ENCODE measurements at regions not wholly inside any gene's neighbourhood (a gene's known extent, or its start where the extent isn't known, plus 50 kb on each side); places are given as distances from the start of the nearest gene placed in this dataset.

- TF ChIP-seq, protein P1, sequence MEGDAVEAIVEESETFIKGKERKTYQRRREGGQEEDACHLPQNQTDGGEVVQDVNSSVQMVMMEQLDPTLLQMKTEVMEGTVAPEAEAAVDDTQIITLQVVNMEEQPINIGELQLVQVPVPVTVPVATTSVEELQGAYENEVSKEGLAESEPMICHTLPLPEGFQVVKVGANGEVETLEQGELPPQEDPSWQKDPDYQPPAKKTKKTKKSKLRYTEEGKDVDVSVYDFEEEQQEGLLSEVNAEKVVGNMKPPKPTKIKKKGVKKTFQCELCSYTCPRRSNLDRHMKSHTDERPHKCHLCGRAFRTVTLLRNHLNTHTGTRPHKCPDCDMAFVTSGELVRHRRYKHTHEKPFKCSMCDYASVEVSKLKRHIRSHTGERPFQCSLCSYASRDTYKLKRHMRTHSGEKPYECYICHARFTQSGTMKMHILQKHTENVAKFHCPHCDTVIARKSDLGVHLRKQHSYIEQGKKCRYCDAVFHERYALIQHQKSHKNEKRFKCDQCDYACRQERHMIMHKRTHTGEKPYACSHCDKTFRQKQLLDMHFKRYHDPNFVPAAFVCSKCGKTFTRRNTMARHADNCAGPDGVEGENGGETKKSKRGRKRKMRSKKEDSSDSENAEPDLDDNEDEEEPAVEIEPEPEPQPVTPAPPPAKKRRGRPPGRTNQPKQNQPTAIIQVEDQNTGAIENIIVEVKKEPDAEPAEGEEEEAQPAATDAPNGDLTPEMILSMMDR (IDR thresholded peaks at IDR 0.05; ENCODE audit: low read depth, low read length) = no peak
- no peaks in the 10 kb centered on the region for H3K4me1 ChIP-seq
- H3K4me3 ChIP-seq (ENCODE audit: low read depth, low read length) = no peak overlapping the region
- no peaks in the 10 kb centered on the region for H3K27me3 ChIP-seq
- H3K36me3 ChIP-seq = no peaks in the 10 kb centered on the region
- no peak for DNase-seq
- peaks cover 3% of the 10 kb centered on the region for H3K9me3 ChIP-seq
These were observed 1967.1 kb upstream of the WWC1 start for GRCh38 chr5:166324372-166324771.

- Histone ChIP-seq H3K36me3 (no peaks in the 10 kb centered on the region), H3K4me1 (no peaks in the 10 kb centered on the region)
- TF ChIP-seq, protein P1 (IDR thresholded peaks at IDR 0.05; ENCODE audit: low read depth, low read length) = no peak
These were observed 1962.2 kb upstream of the WWC1 start for GRCh38 chr5:166329149-166329800.

GRCh38 chr5:166330036-166330435 lies 1961.4 kb upstream of the WWC1 start:
- no peaks in the 10 kb centered on the region for H3K4me1 ChIP-seq
- H3K27me3 ChIP-seq = no peaks in the 10 kb centered on the region
- TF ChIP-seq, protein P1 (IDR thresholded peaks at IDR 0.05; ENCODE audit: low read depth, low read length) = no peak
- no peak for DNase-seq
- H3K36me3 ChIP-seq = no peaks in the 10 kb centered on the region
- peaks cover 3% of the 10 kb centered on the region for H3K9me3 ChIP-seq
- no peak overlapping the region for H3K4me3 ChIP-seq (ENCODE audit: low read depth, low read length)

More at GRCh38 chr5:166329149-166329800, 1962.2 kb upstream of the WWC1 start:
- Histone ChIP-seq H3K4me3 (ENCODE audit: low read depth, low read length) (no peak overlapping the region), H3K27me3 (no peaks in the 10 kb centered on the region), H3K9me3 (peaks cover 3% of the 10 kb centered on the region)
- DNase-seq = no peak

- no peak for DNase-seq
- Histone ChIP-seq H3K4me3 (ENCODE audit: low read depth, low read length) (no peak overlapping the region), H3K9me3 (peaks cover under 1% of the 10 kb centered on the region), H3K4me1 (no peaks in the 10 kb centered on the region), H3K27me3 (no peaks in the 10 kb centered on the region), H3K36me3 (no peaks in the 10 kb centered on the region)
- TF ChIP-seq, protein P1 (IDR thresholded peaks at IDR 0.05; ENCODE audit: low read depth, low read length) = no peak
These were observed 1959.9 kb upstream of the WWC1 start for GRCh38 chr5:166331521-166331920.

DNA sequence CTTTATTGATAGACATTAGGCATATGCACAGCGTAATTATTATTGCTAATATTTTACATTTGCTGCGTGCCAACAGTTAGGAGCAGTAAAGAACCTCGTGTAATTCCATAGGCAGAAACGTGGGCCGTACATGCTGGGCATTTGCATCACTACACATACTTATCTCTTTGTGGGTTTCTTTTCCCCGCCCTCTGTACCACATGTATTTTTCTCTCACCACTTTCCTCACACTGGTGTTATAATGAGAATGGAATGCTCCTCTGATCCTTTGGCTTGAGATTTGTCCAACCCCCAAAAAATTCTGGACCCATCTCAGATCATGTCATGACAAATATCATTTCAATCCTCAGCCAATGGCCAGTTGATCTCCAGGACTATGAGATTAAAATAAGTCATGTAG lies 1952.6 kb upstream of the WWC1 start:
- no peaks in the 10 kb centered on the region for H3K36me3 ChIP-seq
- no peak for DNase-seq
- no peak overlapping the region for H3K4me3 ChIP-seq (ENCODE audit: low read depth, low read length)
- TF ChIP-seq, protein P1 (IDR thresholded peaks at IDR 0.05; ENCODE audit: low read depth, low read length) = no peak
- H3K27me3 ChIP-seq = no peaks in the 10 kb centered on the region
- no peaks in the 10 kb centered on the region for H3K9me3 ChIP-seq
- no peaks in the 10 kb centered on the region for H3K4me1 ChIP-seq

GRCh38 chr5:166340039-166340438 lies 1951.4 kb upstream of the WWC1 start:
- Histone ChIP-seq H3K9me3 (no peaks in the 10 kb centered on the region), H3K36me3 (no peaks in the 10 kb centered on the region), H3K4me3 (ENCODE audit: low read depth, low read length) (no peak overlapping the region), H3K27me3 (no peaks in the 10 kb centered on the region), H3K4me1 (no peaks in the 10 kb centered on the region)
- DNase-seq = no peak
- TF ChIP-seq, protein P1 (IDR thresholded peaks at IDR 0.05; ENCODE audit: low read depth, low read length) = no peak

Measured in BE2C (cell line).